ENCODE measurements at regions not wholly inside any gene's neighbourhood (a gene's known extent, or its start where the extent isn't known, plus 50 kb on each side); places are given as distances from the start of the nearest gene placed in this dataset.

- no peak for ATAC-seq
- WGBS (ENCODE audit: insufficient coverage, low coverage, low lambda C conversion rate, missing lambda C conversion rate) = 12% methylated on average over 2 of the region's 2 CpGs
- no peaks in the 10 kb centered on the region for H3K36me3 ChIP-seq
- H3K27me3 ChIP-seq = no peaks in the 10 kb centered on the region
- no peak for TF ChIP-seq CTCF (IDR thresholded peaks at IDR 0.05)
- TF ChIP-seq POLR2A (IDR thresholded peaks at IDR 0.05) = no peak
- no peaks in the 10 kb centered on the region for H3K4me1 ChIP-seq
- intact Hi-C loops (cut with DNase I) = loop anchor here in 1 of 2 donors (10.0 kb wide), 1 partner anchor 664 kb away; no protein-coding TSS in a partner anchor
- no peak overlapping the region for H3K27ac ChIP-seq
- no peak overlapping the region for H3K4me3 ChIP-seq
- H3K9me3 ChIP-seq = no peaks in the 10 kb centered on the region
- no peak for DNase-seq
Observed at GRCh38 chr21:35408401-35408800, 359.3 kb upstream of the RUNX1 start.

- Histone ChIP-seq H3K36me3 (no peaks in the 10 kb centered on the region), H3K27me3 (no peaks in the 10 kb centered on the region), H3K9me3 (no peaks in the 10 kb centered on the region), H3K4me1 (no peaks in the 10 kb centered on the region), H3K27ac (no peak overlapping the region), H3K4me3 (no peak overlapping the region)
- intact Hi-C loops (cut with DNase I) = loop anchor here in 1 of 2 donors (10.0 kb wide), 1 partner anchor 662 kb away; no protein-coding TSS in a partner anchor
- no peak for TF ChIP-seq POLR2A (IDR thresholded peaks at IDR 0.05)
- no peak for TF ChIP-seq CTCF (IDR thresholded peaks at IDR 0.05)
- DNase-seq (no peak), ATAC-seq (no peak)
- WGBS (ENCODE audit: insufficient coverage, low coverage, low lambda C conversion rate, missing lambda C conversion rate) = 64% methylated on average over 6 of the region's 6 CpGs
Observed at GRCh38 chr21:35406635-35407034, 357.5 kb upstream of the RUNX1 start.

GRCh38 chr21:35405981-35406380, 356.9 kb upstream of the RUNX1 start:
- H3K4me3 ChIP-seq = no peak overlapping the region
- H3K4me1 ChIP-seq = no peaks in the 10 kb centered on the region
- H3K9me3 ChIP-seq = no peaks in the 10 kb centered on the region
- H3K36me3 ChIP-seq = no peaks in the 10 kb centered on the region
- no peak for DNase-seq
- intact Hi-C loops (cut with DNase I) = loop anchor here in 1 of 2 donors (10.0 kb wide), 1 partner anchor 661 kb away; no protein-coding TSS in a partner anchor
- H3K27me3 ChIP-seq = no peaks in the 10 kb centered on the region
- H3K27ac ChIP-seq = no peak overlapping the region
- ATAC-seq = no peak
- TF ChIP-seq POLR2A (IDR thresholded peaks at IDR 0.05) = no peak

GRCh38 chr21:35404247-35404646, 355.1 kb upstream of the RUNX1 start:
- WGBS (ENCODE audit: insufficient coverage, low coverage, low lambda C conversion rate, missing lambda C conversion rate) = 75% methylated on average over 3 of the region's 3 CpGs
- Histone ChIP-seq H3K4me3 (no peak overlapping the region), H3K27ac (no peak overlapping the region)

GRCh38 chr21:35402061-35402460, 353.0 kb upstream of the RUNX1 start:
- 80% methylated on average over 1 of the region's 1 CpG for WGBS (ENCODE audit: insufficient coverage, low coverage, low lambda C conversion rate, missing lambda C conversion rate)
- H3K9me3 ChIP-seq = no peaks in the 10 kb centered on the region
- intact Hi-C loops (cut with DNase I) = loop anchor here in 1 of 2 donors (10.0 kb wide), 1 partner anchor 657 kb away; no protein-coding TSS in a partner anchor

More at GRCh38 chr21:35404247-35404646, 355.1 kb upstream of the RUNX1 start:
- ATAC-seq (no peak), DNase-seq (no peak)
- Histone ChIP-seq H3K36me3 (no peaks in the 10 kb centered on the region), H3K4me1 (no peaks in the 10 kb centered on the region), H3K27me3 (no peaks in the 10 kb centered on the region), H3K9me3 (no peaks in the 10 kb centered on the region)
- intact Hi-C loops (cut with DNase I) = loop anchor here in 1 of 2 donors (10.0 kb wide), 1 partner anchor 659 kb away; no protein-coding TSS in a partner anchor
- TF ChIP-seq CTCF (IDR thresholded peaks at IDR 0.05) = no peak
- no peak for TF ChIP-seq POLR2A (IDR thresholded peaks at IDR 0.05)

More at GRCh38 chr21:35402061-35402460, 353.0 kb upstream of the RUNX1 start:
- no peak overlapping the region for H3K27ac ChIP-seq
- H3K27me3 ChIP-seq = no peaks in the 10 kb centered on the region
- H3K36me3 ChIP-seq = no peaks in the 10 kb centered on the region
- H3K4me3 ChIP-seq = no peak overlapping the region
- ATAC-seq (no peak), DNase-seq (no peak)
- no peaks in the 10 kb centered on the region for H3K4me1 ChIP-seq
- TF ChIP-seq POLR2A (IDR thresholded peaks at IDR 0.05) (no peak), CTCF (IDR thresholded peaks at IDR 0.05) (no peak)
